A673 (cell line): ENCODE measurements at regions not wholly inside any gene's neighbourhood (a gene's known extent, or its start where the extent isn't known, plus 50 kb on each side); places are given as distances from the start of the nearest gene placed in this dataset.

ENCODE experiments used
- BruUV-seq: library from RNA; stranded (reverse); fragments of 400-500 nt; replicated peaks from 2 replicates; lab custom pipeline; 2021; lab: Mats Ljungman, UMichigan
- CTCF ChIA-PET: fragments of 300-600 bp; sonication (Branson Sonifier 250); formaldehyde crosslinking; loops from one replicate; lab custom pipeline; 2022; ENCODE audit warnings: antibody characterized with exemption; lab: Charles Lee
- POLR2A ChIA-PET: fragments of 300-600 bp; sonication (Branson Sonifier 250); formaldehyde crosslinking; loops from one replicate; lab custom pipeline; 2022; ENCODE audit warnings: antibody characterized with exemption; ENCODE audit not compliant: low non-redundant PET; lab: Charles Lee
- DNase-seq: peaks from one replicate; pipeline ENCODE4 v3.0.0-alpha.2; 2015; ENCODE audit warnings: low spot score
- H3K27ac ChIP-seq: fragments of 200-600 bp; sonication (generic); 2 replicates; pipeline ENCODE4 v1.5.1; 2016; ENCODE audit warnings: mixed run types, low read depth, mild to moderate bottlenecking, mixed read lengths, antibody characterized with exemption, low read length; ENCODE audit not compliant: poor library complexity, severe bottlenecking
- H3K27me3 ChIP-seq: fragments of 200-600 bp; sonication (generic); replicated peaks from 2 replicates; pipeline ENCODE4 v1.6.1; 2017; ENCODE audit warnings: mixed run types, low read depth, mild to moderate bottlenecking, mixed read lengths, antibody characterized with exemption, low read length; ENCODE audit not compliant: insufficient read depth, poor library complexity
- H3K36me3 ChIP-seq: fragments of 200-600 bp; sonication (generic); 2 replicates; pipeline ENCODE4 v1.6.1; 2016; ENCODE audit warnings: mixed run types, mild to moderate bottlenecking, mixed read lengths, antibody characterized with exemption, low read length; ENCODE audit not compliant: insufficient read depth, poor library complexity, severe bottlenecking
- H3K4me1 ChIP-seq: fragments of 200-600 bp; sonication (generic); 2 replicates; pipeline ENCODE4 v1.6.1; 2017; ENCODE audit warnings: mixed run types, mild to moderate bottlenecking, mixed read lengths, antibody characterized with exemption, low read length; ENCODE audit not compliant: insufficient read depth, poor library complexity, severe bottlenecking
- H3K4me3 ChIP-seq: fragments of 200-600 bp; sonication (generic); 2 replicates; pipeline ENCODE4 v1.5.1; 2016; ENCODE audit warnings: low read depth, mixed run types, mild to moderate bottlenecking, mixed read lengths, low read length; ENCODE audit not compliant: poor library complexity, severe bottlenecking
- H3K9me3 ChIP-seq: fragments of 200-600 bp; sonication (generic); 2 replicates; pipeline ENCODE4 v1.6.1; 2016; ENCODE audit warnings: mixed run types, low read depth, mild to moderate bottlenecking, mixed read lengths, antibody characterized with exemption, low read length; ENCODE audit not compliant: poor library complexity, severe bottlenecking
- EZH2 ChIP-seq: fragments of 200-600 bp; sonication (generic); IDR thresholded peaks from 2 replicates; pipeline ENCODE4 v1.6.1; 2017; ENCODE audit warnings: borderline replicate concordance, low read depth, mild to moderate bottlenecking, mixed read lengths, antibody characterized with exemption, low read length; ENCODE audit not compliant: poor library complexity, severe bottlenecking
- intact Hi-C: fragments of 100-400 bp; cut with micrococcal nuclease; formaldehyde crosslinking; loops from one replicate; pipeline ENCODE4 v1.10.0; 2022; ENCODE audit not compliant: unreplicated experiment
- TF ChIP-seq, protein P1 (sequence below): fragments of 300-800, 200-600 bp; sonication (generic); conservative IDR thresholded peaks from 2 replicates; pipeline ENCODE4 v1.5.1; 2017; ENCODE audit warnings: low read depth, mild to moderate bottlenecking, antibody characterized with exemption, low read length, moderate library complexity, mixed read lengths

- DNase-seq: no peak
- Histone ChIP-seq H3K4me3 (no peak overlapping the region), H3K9me3 (no peaks in the 10 kb centered on the region), H3K27me3 (no peaks in the 10 kb centered on the region), H3K36me3 (no peaks in the 10 kb centered on the region), H3K4me1 (no peaks in the 10 kb centered on the region), H3K27ac (no peak overlapping the region)
- intact Hi-C loops: no loop called here
- no TSS peak for BruUV-seq
- ChIA-PET POLR2A (no interaction called here), CTCF (no interaction called here)
- TF ChIP-seq EZH2: no peak
- TF ChIP-seq, protein P1, sequence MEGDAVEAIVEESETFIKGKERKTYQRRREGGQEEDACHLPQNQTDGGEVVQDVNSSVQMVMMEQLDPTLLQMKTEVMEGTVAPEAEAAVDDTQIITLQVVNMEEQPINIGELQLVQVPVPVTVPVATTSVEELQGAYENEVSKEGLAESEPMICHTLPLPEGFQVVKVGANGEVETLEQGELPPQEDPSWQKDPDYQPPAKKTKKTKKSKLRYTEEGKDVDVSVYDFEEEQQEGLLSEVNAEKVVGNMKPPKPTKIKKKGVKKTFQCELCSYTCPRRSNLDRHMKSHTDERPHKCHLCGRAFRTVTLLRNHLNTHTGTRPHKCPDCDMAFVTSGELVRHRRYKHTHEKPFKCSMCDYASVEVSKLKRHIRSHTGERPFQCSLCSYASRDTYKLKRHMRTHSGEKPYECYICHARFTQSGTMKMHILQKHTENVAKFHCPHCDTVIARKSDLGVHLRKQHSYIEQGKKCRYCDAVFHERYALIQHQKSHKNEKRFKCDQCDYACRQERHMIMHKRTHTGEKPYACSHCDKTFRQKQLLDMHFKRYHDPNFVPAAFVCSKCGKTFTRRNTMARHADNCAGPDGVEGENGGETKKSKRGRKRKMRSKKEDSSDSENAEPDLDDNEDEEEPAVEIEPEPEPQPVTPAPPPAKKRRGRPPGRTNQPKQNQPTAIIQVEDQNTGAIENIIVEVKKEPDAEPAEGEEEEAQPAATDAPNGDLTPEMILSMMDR: no peak
Observed at GRCh38 chrX:112270991-112271390, 188.4 kb upstream of the TRPC5 start.

DNA sequence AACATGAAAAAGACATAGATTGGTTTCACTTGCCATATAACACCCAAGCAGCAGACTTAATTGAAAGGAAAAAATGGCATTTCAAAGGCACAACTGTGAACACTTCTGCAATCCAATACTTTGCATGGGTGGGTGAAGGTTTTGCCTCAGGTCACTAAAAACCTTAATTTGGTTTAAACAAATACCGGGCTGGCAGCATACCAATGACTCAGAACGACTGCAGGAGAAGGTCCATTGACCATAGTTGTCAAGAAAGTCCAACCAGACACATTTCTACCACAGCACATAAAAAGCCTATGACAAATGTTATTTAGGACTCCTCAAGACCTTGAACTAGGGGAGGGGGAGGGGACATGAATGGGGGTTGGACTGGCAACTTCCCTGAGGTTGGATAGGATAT, 183.6 kb upstream of the TRPC5 start:
- H3K9me3 ChIP-seq: no peaks in the 10 kb centered on the region
- intact Hi-C loops: no loop called here
- no peak for TF ChIP-seq EZH2
- TF ChIP-seq, protein P1: no peak
- H3K4me3 ChIP-seq: no peak overlapping the region
- H3K27ac ChIP-seq: no peak overlapping the region
- ChIA-PET POLR2A (no interaction called here), CTCF (no interaction called here)
- no TSS peak for BruUV-seq
- H3K4me1 ChIP-seq: no peaks in the 10 kb centered on the region
- no peak for DNase-seq
- H3K27me3 ChIP-seq: no peaks in the 10 kb centered on the region
- no peaks in the 10 kb centered on the region for H3K36me3 ChIP-seq

- Histone ChIP-seq H3K9me3 (no peaks in the 10 kb centered on the region), H3K27ac (no peak overlapping the region), H3K4me3 (no peak overlapping the region), H3K36me3 (no peaks in the 10 kb centered on the region), H3K27me3 (no peaks in the 10 kb centered on the region), H3K4me1 (no peaks in the 10 kb centered on the region)
- no TSS peak for BruUV-seq
- ChIA-PET POLR2A (no interaction called here), CTCF (no interaction called here)
- intact Hi-C loops: no loop called here
- TF ChIP-seq, protein P1: no peak
- TF ChIP-seq EZH2: no peak
- no peak for DNase-seq
Observed at GRCh38 chrX:112259375-112259774, 176.8 kb upstream of the TRPC5 start.
